NCI-H2107 treated with DMSO at 0.1 percent for 48 hours (cell line): ENCODE measurements at regions not wholly inside any gene's neighbourhood (a gene's known extent, or its start where the extent isn't known, plus 50 kb on each side); places are given as distances from the start of the nearest gene placed in this dataset.

Source experiments
- DNase-seq: peaks from one replicate; lab custom pipeline; 2025; ENCODE audit not compliant: unreplicated experiment; lab: John Stamatoyannopoulos, UW

DNA sequence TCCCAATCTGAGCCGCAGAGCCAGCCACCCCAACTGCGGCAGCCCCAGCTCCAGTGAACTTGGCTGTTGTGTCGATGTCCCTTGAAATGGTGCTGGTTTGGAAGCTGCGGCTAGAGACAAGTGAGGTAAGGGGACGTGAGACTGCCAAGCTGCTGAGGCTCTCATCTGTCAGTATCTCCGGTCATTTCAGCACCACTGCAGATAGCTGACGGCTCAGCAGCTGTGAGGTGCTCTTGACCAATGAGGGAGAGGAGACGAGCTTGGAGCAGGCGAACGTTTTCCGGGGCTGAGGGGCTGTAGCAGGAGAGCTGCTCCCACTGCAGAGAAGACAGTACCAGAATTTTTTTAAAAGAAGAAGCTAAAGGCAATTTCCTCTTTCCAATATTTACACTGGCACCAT is 175.5 kb upstream of the CASK start:
- no peak for DNase-seq

DNA sequence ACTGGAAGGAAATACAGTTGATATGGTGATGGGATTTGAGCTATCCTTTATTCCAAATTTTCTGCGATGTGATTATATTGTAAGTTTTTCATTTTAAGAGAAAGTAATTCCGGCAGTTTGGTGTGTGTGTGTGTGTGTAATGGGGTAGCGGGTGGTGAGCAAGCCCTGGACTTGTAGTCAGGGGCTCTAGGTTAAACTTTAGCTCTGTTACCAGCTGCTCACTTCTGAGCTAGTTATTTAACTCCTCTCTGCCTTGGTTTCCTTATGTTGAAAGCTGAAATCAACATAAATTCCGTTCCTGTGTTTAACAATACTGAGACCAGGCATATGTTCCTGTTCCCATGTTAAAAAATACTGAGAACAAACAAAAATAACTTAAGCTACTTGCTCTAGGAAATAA is 174.1 kb upstream of the CASK start:
- no peak for DNase-seq

DNA sequence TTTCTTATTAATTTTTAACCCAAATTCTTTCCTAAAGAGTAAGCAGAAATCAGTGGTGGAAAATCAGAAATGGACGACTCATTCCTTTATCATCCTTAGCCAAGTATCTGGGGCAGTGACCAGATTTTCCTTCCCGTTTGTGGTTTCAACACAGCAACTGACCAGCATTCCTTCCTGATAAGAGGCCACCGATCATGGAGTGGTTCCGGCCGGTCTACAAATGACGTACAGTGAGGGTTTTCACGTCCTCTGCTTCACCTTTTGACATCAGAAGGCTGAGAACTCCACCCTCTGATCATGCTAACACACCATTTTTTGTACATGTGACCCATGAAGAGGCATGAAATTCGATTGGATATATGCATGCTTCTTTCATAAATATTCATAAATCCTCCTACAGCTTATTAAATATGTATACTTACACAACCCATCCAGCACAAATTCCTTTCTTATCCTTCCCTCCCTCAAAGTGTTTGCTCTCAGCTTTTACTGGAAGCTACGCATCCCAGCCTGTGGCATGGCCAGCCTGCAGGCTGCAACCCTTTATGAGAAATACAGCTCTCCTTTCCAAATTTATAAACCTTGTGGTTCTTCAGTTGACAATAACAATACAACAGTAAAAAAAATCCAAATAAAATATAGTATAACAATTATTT is 173.0 kb upstream of the CASK start:
- DNase-seq, result no peak

DNA sequence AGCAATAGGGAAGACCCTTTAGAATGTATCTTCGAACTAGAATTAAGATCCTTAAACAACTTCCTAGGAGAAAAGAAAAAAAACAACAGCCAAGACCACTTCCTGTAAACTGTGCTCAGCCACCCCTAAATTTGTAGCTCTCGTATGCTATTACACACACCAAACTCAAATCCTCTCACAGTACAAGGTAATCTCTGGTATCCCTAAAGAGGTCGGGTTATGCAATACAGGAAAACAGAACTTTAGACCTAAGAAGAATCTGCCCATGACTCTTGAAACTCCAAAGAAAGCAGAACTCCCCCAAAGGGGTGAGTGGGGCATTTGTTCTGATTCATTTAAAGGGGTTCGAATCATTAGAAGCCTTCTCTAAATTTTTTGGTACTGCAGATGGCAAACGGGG is 170.9 kb upstream of the CASK start:
- no peak for DNase-seq

DNA sequence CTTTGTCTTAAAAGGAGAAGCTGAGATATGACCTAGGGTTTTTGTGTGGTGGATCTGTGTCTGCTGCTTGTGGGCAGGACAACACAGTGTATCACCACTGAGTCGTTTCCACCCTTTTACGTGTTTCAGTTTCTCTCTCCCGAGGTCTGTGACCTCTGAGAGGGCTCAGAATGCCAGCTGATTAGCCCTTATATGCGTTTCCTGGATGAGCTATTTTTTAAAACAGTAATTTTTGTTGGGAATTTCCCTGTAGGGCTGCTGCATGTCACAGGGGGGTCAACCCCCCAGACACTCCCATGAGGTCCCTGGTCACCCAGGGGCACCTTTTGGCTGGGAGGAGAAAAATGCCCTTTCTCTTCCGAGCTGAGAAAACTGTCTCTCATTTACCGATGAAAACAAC is 170.4 kb upstream of the CASK start:
- DNase-seq, result no peak

DNA sequence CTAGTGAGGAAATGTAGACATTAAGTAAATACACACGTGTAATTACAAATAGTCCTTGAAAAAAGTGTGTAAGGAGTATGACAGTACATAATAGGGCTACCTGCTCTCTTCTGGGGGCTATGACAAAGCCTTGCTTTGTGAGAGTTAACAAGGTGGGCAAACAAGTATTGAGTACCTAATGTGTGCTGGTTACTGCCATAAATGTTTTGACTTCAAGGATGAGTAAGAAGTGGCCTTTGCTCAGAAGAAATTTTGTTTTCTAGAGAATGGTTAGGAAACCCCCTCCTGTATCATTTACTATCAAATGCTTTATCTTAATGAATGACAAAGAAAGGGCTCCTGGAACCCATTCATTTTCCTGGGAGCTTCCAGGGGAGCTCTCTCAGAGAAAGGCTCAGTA is 167.0 kb upstream of the CASK start:
- DNase-seq, result no peak

DNA sequence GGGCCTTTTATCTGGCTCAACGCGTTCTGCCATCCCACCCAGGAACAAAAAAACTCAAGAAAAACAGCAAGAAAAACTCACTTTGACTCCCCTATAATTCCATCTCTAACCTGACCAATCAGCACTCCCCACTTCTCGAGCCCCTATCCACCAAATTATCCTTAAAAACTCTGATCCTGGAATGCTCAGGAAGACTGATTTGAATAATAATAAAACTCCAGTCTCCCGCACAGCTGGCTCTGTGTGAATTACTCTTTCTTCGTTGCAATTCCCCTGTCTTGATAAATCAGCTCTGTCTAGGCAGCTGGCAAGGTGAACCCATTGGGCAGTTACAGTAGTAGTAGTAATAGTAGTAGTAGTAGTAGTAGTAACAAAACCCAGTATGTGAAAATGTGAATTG is 165.7 kb upstream of the CASK start:
- DNase-seq, result no peak

DNA sequence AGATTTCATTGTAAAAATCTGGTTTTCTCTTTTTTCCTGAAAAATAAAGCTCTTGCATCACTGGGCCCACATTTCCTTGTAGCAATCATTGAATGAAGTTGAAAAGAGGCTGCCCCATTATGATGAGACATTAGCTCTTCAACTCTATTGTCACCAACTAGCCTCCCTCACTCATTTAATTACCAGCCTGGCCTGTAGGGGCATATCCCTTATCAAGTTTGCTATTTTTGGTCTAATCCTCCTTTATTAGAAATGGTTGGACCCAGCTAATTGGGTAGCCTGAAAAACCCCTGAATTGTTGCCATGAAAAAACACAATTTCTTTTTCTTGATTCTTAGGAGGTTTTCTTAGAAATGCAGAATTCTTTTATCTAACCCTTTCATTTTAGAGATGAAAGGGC is 164.6 kb upstream of the CASK start:
- DNase-seq, result no peak

DNA sequence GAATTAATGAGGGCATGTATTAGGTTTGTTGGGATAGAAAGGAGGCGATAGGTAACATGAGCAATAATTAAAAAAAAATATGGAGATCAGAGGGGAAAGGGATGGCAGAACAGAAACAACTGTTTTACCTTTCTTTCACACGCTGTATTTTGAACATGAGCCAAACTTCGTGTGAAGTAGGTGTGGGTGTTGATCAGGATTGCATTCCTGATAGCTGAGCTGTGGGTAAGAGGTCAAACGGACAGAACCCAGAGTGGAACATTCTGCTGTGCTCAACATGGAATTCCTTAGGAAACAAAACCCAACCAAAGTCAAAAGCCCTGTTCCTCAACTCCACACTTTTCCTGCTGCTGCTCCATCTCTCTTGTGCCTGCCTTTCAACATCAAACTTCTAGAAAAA is 162.5 kb upstream of the CASK start:
- no peak for DNase-seq

DNA sequence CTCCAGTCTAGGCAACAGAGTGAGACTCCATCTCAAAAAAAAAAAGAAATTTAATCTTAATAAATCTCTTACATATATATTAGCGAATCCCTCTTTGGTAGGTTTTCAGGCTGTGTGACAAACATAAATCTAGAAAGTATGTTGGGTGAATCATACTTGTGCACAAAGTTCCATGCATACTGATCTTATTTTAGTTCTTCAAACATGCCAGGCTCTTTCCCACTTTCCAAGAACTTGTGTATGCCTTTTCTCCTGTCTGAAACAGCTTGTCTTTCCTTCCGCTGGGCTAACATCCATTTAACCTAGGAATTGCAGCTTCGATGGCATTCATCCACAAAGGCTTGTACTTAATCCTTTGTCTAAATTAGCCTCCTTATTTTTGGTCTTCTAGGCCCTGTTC is 156.6 kb upstream of the CASK start:
- no peak for DNase-seq

DNA sequence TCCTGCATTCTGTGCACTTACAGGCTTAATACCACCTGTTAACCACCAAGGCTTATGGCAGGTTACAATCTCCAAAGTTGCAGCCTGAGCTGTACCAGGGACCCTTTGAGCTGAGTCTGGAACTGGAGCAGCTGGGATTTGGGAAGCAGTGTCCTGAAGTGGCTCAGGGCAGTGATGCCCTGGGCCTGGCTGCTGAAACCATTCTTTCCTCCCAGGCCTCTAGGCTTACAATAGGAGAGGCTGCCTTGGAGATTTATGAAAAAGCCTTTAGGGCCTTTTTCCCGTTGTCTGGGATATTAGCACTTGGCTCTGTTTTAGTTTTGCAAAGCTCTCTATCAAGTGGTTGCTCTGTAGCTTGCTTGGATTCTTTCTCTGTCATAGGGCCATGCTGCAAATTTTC is 154.3 kb upstream of the CASK start:
- DNase-seq, result no peak

DNA sequence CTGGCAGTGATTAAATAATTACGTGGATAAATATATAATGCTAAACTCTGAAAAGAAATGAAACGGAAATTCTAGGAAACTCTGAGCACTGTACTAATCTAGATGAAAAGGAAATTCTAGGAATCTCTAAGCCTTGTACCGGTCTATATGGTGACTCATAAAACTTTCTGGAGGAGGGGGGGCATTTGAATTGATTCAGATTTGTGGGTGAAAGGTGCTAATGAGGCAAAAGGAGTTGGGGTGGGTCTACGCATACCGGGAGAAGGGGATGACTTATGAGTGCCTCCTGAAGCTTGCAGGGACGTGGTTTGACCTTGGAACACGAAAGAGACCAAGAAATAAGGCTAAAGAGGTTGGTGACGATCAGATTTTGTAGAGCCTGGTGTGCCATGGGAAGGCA is 151.7 kb upstream of the CASK start:
- DNase-seq, result no peak

DNA sequence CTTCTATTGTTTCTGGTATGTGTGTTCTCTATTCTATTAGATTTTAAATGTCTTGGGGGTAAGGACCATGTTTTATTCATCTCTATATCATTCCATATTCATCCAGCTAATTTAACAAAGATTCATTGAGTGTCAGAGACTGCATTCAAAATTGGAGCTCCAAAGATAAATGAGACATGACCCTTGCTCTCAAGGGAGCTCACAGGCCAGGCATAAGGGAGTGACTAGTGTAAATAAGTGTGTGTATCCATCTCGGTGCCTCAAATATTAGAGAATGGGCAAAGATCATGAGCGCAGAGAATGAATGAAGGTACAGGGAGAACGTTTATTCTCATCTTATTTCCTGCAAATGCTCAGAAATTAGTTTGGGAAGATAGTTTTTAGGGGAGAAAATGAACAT is 150.1 kb upstream of the CASK start:
- DNase-seq, result no peak

DNA sequence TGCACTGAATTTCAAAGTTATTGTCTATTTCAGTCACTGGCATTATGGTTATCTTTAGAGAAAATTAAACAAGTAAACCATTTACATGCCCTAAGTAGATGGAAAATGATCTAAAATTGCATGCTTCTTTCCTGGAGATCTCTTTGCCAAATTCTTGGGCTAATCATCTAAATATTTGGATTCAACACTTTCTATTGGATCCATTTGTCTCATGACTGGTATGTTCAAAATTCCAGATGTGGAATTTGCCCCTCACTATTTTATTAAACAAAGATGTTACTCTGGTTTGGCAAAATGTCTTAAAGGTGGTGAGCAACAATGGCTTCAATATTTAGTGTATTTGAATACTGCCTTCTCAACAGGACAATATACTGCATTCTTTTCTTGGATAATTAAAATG is 147.5 kb upstream of the CASK start:
- DNase-seq, result no peak

DNA sequence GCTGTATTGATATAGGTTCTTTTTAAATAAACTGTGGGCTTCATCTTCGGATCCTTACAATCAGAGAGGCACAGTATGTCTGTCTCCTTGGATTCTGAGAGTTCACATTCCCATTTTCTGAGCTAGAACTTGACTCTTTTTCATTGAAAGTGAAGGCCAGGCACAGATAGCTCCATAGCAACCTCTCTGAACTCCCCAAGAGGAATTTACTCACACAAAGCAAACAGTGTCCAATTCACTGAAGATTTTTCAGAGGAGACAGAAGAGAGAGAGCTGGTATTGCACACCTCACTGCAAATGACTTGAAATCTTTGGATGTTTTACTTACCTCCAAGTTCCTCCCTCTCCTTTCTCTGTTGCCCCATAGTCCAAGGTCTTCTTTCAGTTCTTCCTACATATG is 130.9 kb upstream of the CASK start:
- DNase-seq, result no peak

DNA sequence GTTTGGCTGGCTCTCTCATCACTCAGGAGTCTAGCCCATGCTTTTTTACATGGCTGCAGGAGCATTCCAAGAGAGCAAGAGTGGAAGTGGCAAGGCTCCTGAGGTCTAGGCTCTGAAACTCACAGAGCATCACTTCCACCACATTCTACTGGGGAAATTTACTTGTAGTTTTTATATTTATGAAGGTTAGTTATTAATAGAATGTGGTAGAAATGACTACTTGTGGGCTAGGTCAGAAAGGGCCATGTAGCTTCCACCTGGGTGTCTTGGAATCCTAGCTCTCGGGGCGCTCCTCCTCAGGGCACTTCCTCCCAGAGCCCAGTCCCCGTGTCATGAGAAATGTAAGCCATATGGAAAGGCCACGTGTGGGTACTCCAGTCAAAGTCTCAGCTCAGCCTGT is 127.0 kb upstream of the CASK start:
- DNase-seq, result no peak

DNA sequence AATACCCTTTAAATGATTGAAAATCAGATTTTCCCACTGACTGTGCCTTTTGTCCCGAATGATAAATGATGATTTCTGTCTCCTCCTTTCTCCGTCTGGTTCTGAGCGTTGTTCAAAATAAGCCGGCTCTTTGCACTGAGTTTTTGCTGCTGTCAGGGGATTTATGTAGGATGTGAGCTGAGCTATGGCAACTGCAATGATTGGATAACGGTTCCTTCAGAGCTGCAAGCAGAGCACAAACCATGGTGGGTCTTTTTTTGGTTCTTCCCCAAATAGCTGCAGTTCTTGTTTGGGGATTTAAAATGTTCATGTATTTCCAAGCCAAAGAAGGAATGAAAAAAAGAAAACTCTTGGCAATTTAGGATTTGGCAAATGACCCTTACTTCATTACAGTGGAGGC is 124.5 kb upstream of the CASK start:
- DNase-seq, result no peak

DNA sequence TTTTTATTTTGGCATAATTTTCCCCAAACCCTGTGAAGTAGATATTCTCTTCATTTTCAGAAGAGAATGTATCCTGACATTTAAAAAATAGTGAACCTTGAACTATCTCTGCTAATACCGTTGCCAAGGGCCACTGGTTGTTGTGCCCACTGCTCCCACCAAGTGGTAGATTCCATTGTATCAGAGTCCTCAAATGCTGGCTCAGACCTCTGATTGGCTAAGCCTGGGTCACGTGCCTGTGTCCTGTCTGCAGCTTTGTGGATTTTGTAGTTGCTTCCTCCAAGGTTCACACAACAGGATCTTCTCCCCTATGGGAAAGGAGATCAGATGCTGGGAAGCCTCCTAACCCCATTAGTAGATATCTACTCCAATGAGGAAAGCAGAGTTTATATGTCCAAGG is 104.8 kb upstream of the CASK start:
- DNase-seq, result no peak

DNA sequence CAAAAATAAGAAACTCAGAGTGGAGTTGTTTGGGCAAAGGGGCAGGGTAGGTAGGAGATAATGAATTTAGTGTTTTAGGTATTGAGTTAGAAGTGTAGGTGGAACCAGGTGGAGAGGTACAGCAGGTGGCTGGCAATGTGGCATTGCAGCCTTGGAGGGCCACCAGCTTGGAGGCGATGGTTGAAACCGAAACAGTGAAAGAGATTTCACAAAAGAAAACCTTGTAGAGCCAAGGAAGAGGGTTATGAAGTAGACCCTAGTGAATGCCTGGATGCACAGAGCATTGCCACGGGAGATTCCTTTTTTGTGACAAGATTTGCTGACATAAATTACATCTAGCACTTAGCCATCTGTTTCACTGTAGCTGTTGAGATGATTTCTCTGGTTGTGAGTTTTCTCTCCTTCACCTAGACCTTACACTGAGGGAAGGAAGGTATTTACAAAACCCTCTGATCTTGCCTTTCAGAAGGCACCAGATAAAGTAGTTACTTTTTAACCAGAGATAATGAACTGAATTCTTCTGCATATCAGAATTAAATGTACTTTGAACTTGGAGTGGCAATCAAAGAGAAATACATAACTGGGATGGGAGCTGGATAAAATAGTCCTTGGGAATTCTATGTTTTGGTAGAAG is 104.1 kb upstream of the CASK start:
- no peak for DNase-seq

DNA sequence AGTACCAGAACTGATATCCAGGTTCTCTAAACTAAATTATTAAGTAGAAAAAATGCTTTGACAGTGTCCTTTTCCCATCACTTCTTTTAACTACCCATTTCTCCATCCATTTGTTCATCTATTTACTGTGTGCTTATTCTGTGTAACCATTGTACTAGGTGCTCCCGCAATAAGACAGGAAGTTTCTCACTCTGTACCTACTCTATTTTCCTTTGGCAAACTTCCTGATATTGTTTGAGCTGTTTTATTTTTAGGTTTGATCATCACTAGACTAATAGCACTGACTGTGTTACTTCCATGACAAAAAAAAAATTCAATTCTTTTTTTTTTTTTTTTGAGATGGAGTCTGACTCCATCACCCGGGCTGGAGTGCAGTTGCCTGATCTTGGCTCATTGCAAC is 102.5 kb upstream of the CASK start:
- DNase-seq, result no peak

DNA sequence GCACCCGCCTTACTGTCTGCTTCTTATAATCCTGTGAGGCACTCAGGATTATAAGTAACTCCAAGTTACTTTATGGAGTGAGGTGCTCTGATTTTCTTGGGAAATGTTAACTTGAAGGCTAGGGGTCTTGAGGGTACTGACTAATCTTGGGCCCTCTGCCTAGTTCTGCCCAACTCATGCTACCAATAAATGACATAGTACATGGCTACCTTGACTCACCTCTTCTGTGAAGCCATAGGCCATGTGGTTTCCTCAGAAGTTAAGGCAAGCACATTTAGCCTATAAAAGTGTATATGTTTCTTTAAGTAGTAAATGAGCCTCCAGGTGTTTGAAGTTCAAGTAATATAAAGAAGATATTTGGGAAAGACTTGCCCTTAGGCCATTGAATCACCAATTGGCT is 99.8 kb upstream of the CASK start:
- no peak for DNase-seq

DNA sequence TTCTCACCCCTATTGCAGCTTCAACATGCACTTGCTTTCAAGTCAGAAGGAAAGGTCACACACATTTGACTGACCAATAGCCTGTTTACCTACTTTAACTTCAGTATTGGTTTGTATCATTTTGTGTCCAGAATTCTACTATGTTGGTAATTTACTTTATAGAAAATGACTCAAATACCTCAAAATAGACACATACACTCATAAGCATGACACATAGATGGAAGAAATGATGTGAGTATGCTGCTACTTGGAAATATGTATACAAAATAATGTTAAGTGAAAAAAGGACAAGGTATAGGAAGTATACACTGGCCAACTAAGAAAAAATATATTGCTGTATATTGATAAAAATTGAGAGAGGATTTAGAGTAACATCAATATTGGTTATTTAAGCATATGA is 98.8 kb upstream of the CASK start:
- DNase-seq, result no peak

DNA sequence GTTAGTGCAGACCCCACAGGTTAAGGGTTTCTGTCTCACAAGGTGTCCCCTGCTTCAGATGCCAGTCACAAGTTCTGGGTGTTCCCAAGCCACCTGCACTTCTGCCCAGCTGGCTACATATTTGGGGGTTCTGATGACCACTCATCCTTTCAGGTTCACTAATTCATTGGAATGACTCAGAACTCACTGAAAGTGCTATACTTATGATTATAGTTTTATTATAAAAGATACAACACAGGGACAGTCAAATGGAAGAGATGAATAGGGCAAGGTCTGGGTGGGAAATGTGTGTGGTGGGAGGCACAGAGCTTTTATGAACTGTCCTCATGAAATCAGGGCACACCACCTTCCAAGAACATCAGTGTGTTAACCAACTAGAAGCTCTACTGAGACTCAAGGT is 97.7 kb upstream of the CASK start:
- DNase-seq, result no peak
